Ovary (tissue), 3 donors: ENCODE measurements at regions not wholly inside any gene's neighbourhood (a gene's known extent, or its start where the extent isn't known, plus 50 kb on each side); places are given as distances from the start of the nearest gene placed in this dataset.

Experiments
- POLR2A ChIP-seq: fragments of 450-650 bp; IDR thresholded peaks from one replicate; pipeline ENCODE4 v1.6.1; 2017; ENCODE audit warnings: antibody characterized with exemption, mild to moderate bottlenecking, moderate library complexity
- TF ChIP-seq, protein P1 (sequence below), 3 donors: fragments of 450-650 bp in 2 of 3; fragments of 200-600 bp in 1 of 3; IDR thresholded peaks; one replicate each; pipeline versions ENCODE4 v1.5.1 to v1.8.0; 2016 to 2022; ENCODE audit warnings: antibody characterized with exemption in 3 of 3, mild to moderate bottlenecking in 1 of 3
- donor health status: DM: no; HTN: no; CAD: no.

DNA sequence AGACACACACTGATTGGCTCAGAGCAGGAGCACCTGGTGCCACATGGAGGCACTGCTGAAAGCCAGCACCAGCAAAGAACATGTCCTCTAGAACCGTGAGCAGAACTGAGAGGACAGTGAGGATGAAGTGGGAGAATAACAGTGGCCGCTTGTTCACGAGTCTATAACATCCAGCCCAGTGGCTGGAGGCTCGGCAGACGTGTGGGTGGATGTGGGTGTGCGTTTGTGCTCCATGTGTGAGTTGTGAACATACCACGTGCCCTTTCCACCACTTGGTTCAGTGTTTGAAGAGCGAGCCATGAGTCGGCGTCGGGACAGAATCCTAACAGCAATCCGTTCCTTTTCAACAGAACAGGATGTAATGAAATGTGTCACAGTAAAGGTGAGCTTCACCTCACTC is 113.0 kb downstream of the SOX1 start:
- no peak for TF ChIP-seq POLR2A
- TF ChIP-seq, protein P1, sequence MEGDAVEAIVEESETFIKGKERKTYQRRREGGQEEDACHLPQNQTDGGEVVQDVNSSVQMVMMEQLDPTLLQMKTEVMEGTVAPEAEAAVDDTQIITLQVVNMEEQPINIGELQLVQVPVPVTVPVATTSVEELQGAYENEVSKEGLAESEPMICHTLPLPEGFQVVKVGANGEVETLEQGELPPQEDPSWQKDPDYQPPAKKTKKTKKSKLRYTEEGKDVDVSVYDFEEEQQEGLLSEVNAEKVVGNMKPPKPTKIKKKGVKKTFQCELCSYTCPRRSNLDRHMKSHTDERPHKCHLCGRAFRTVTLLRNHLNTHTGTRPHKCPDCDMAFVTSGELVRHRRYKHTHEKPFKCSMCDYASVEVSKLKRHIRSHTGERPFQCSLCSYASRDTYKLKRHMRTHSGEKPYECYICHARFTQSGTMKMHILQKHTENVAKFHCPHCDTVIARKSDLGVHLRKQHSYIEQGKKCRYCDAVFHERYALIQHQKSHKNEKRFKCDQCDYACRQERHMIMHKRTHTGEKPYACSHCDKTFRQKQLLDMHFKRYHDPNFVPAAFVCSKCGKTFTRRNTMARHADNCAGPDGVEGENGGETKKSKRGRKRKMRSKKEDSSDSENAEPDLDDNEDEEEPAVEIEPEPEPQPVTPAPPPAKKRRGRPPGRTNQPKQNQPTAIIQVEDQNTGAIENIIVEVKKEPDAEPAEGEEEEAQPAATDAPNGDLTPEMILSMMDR (IDR thresholded peaks at IDR 0.05), result no peak
